SK-N-SH (cell line): ENCODE measurements at regions not wholly inside any gene's neighbourhood (a gene's known extent, or its start where the extent isn't known, plus 50 kb on each side); places are given as distances from the start of the nearest gene placed in this dataset.

Experiments used
- CTCF ChIA-PET: fragments of 300-600, 350-600 bp; formaldehyde crosslinking; extraction: SDS; loops from one replicate; lab custom pipeline; 2021; lab: Yijun Ruan, JAX
- POLR2A ChIA-PET: fragments of 350-600 bp; sonication (Branson Sonifier 250); formaldehyde crosslinking; extraction: SDS; loops from one replicate; lab custom pipeline; 2020; ENCODE audit warnings: antibody characterized with exemption, inconsistent platforms; lab: Yijun Ruan, JAX
- DNase-seq: peaks from one replicate; pipeline ENCODE4 v3.0.0; 2012
- H2AFZ ChIP-seq: fragments of 200-600 bp; sonication (generic); 2 replicates; pipeline ENCODE4 v1.8.1; 2016; ENCODE audit warnings: antibody characterized with exemption, mild to moderate bottlenecking, low read depth
- H3F3A ChIP-seq: fragments of 200-600 bp; sonication (generic); replicated peaks from 2 replicates; pipeline ENCODE3; 2016; ENCODE audit warnings: antibody characterized with exemption, mild to moderate bottlenecking; ENCODE audit not compliant: insufficient read depth
- H3K27ac ChIP-seq, 2 experiments: fragments of 200-500 bp in 1 of 2; fragments of 200-600 bp in 1 of 2; sonication (Bioruptor generic) in 1 of 2; sonication (generic), shearing (Covaris generic) in 1 of 2; 2 replicates each; pipeline versions ENCODE4 v1.5.1 to v1.6.1; 2014 to 2016; ENCODE audit warnings: low read depth in 2 of 2, inconsistent platforms in 1 of 2, low read length in 1 of 2, mild to moderate bottlenecking in 1 of 2, mixed read lengths in 1 of 2
- H3K27me3 ChIP-seq: fragments of 200-600 bp; sonication (generic), shearing (Covaris generic); 2 replicates; pipeline ENCODE4 v1.6.1; 2016; ENCODE audit warnings: mixed run types; ENCODE audit not compliant: insufficient read depth
- H3K36me3 ChIP-seq, 2 experiments: fragments of 200-500 bp in 1 of 2; fragments of 200-600 bp in 1 of 2; sonication (Bioruptor generic) in 1 of 2; sonication (generic) in 1 of 2; replicated peaks in 1 of 2; 2 replicates each; pipeline versions ENCODE3 to v1.5.1; 2014 to 2016; ENCODE audit warnings: low read length in 1 of 2, mild to moderate bottlenecking in 1 of 2; ENCODE audit not compliant: insufficient read depth in 2 of 2, control insufficient read depth in 1 of 2
- H3K4me1 ChIP-seq, 2 experiments: fragments of 200-500 bp in 1 of 2; fragments of 200-600 bp in 1 of 2; sonication (Bioruptor generic) in 1 of 2; sonication (generic), shearing (Covaris generic) in 1 of 2; 2 replicates each; pipeline versions ENCODE4 v1.5.1 to v1.6.1; 2014 to 2016; ENCODE audit warnings: low read depth in 1 of 2, low read length in 1 of 2, mixed run types in 1 of 2; ENCODE audit not compliant: insufficient read depth in 2 of 2, control insufficient read depth in 1 of 2
- H3K4me2 ChIP-seq: fragments of 200-600 bp; sonication (generic), shearing (Covaris generic); 2 replicates; pipeline ENCODE4 v1.6.1; 2017; ENCODE audit warnings: mixed run types
- H3K4me3 ChIP-seq, 2 experiments: fragments of 200-500 bp in 1 of 2; fragments of 200-600 bp in 1 of 2; sonication (Bioruptor generic) in 1 of 2; sonication (generic), shearing (Covaris generic) in 1 of 2; 2 replicates each; pipeline versions ENCODE4 v1.5.1 to v1.8.1; 2014 to 2016; ENCODE audit warnings: low read depth in 2 of 2, inconsistent platforms in 1 of 2, low read length in 1 of 2, mild to moderate bottlenecking in 1 of 2, mixed read lengths in 1 of 2, moderate library complexity in 1 of 2
- H3K79me2 ChIP-seq: fragments of 200-600 bp; sonication (generic); 2 replicates; pipeline ENCODE4 v1.8.1; 2017; ENCODE audit warnings: mild to moderate bottlenecking; ENCODE audit not compliant: insufficient read depth
- H3K9ac ChIP-seq: fragments of 200-600 bp; sonication (generic); 2 replicates; pipeline ENCODE4 v1.6.1; 2017; ENCODE audit warnings: mixed run types
- H3K9me2 ChIP-seq: fragments of 200-600 bp; sonication (generic); 2 replicates; pipeline ENCODE4 v1.6.1; 2017; ENCODE audit warnings: mixed run types
- H3K9me3 ChIP-seq: fragments of 200-600 bp; sonication (generic); 2 replicates; pipeline ENCODE4 v1.6.1; 2017; ENCODE audit warnings: mixed run types, mild to moderate bottlenecking, moderate library complexity
- H4K20me1 ChIP-seq: fragments of 200-600 bp; sonication (generic); 2 replicates; pipeline ENCODE4 v1.6.1; 2017; ENCODE audit warnings: mild to moderate bottlenecking, mixed run types; ENCODE audit not compliant: insufficient read depth
- CHD2 ChIP-seq: fragments of 150-350 bp; IDR thresholded peaks from 2 replicates; pipeline ENCODE4 v1.6.1; 2018; ENCODE audit warnings: low read length; ENCODE audit not compliant: partially characterized antibody
- CTCF ChIP-seq: fragments of 200-600 bp; sonication (generic); IDR thresholded peaks from 2 replicates; pipeline ENCODE4 v1.6.1; 2017; ENCODE audit warnings: antibody characterized with exemption, mild to moderate bottlenecking, moderate library complexity
- ELF1 ChIP-seq: IDR thresholded peaks from 2 replicates; pipeline ENCODE4 v1.4.0; 2012
- FOXJ3 ChIP-seq: sonication (generic); formaldehyde crosslinking; IDR thresholded peaks from 2 replicates; pipeline ENCODE4 v1.5.1; 2020; ENCODE audit warnings: mild to moderate bottlenecking, missing genetic modification reagents
- FOXM1 ChIP-seq: IDR thresholded peaks from 2 replicates; pipeline ENCODE4 v1.4.0; 2012; ENCODE audit warnings: low read depth, mild to moderate bottlenecking
- GABPA ChIP-seq: IDR thresholded peaks from 2 replicates; pipeline ENCODE4 v1.4.0; 2012; ENCODE audit warnings: low read depth, mild to moderate bottlenecking
- GATA2 ChIP-seq: sonication (generic); formaldehyde crosslinking; IDR thresholded peaks from 2 replicates; pipeline ENCODE4 v1.5.0; 2020; ENCODE audit warnings: mild to moderate bottlenecking, missing genetic modification reagents
- JUND ChIP-seq: IDR thresholded peaks from 2 replicates; pipeline ENCODE4 v1.4.0; 2012
- NFIC ChIP-seq: IDR thresholded peaks from 2 replicates; pipeline ENCODE4 v1.4.0; 2012; ENCODE audit warnings: borderline replicate concordance
- POLR2AphosphoS5 ChIP-seq: IDR thresholded peaks from 2 replicates; pipeline ENCODE4 v1.6.1; 2012; ENCODE audit warnings: low read depth, low read length
- RAD21 ChIP-seq: IDR thresholded peaks from 2 replicates; pipeline ENCODE4 v1.6.1; 2012; ENCODE audit warnings: mild to moderate bottlenecking, low read length
- RCOR1 ChIP-seq: fragments of 150-350 bp; IDR thresholded peaks from 2 replicates; pipeline ENCODE4 v1.6.1; 2017; ENCODE audit warnings: antibody characterized with exemption, low read length
- REST ChIP-seq: IDR thresholded peaks from 2 replicates; pipeline ENCODE4 v1.6.1; 2012; ENCODE audit warnings: mild to moderate bottlenecking, low read depth, low read length, moderate library complexity
- RFX5 ChIP-seq: IDR thresholded peaks from 2 replicates; pipeline ENCODE4 v1.6.1; 2012; ENCODE audit warnings: mild to moderate bottlenecking, improper control_type of control experiment, low read length
- SMC3 ChIP-seq: IDR thresholded peaks from 2 replicates; pipeline ENCODE4 v1.6.1; 2012; ENCODE audit warnings: low read depth, low read length, improper control_type of control experiment
- TAF1 ChIP-seq: IDR thresholded peaks from 2 replicates; pipeline ENCODE4 v1.6.1; 2012; ENCODE audit warnings: low read depth, mild to moderate bottlenecking, low read length, moderate library complexity, borderline replicate concordance
- TCF12 ChIP-seq: IDR thresholded peaks from 2 replicates; pipeline ENCODE4 v1.4.0; 2012
- TEAD4 ChIP-seq: IDR thresholded peaks from 2 replicates; pipeline ENCODE4 v1.4.0; 2012; ENCODE audit warnings: mild to moderate bottlenecking, borderline replicate concordance; ENCODE audit not compliant: insufficient read depth
- WGBS: methylation state at CpG from one replicate; pipeline ENCODE4 v1.1.6; 2017; ENCODE audit warnings: low lambda C conversion rate; 5-methylcytosine and 5-hydroxymethylcytosine counted together
- TF ChIP-seq, protein P1 (sequence below): fragments of 150-350 bp; IDR thresholded peaks from 2 replicates; pipeline ENCODE4 v1.6.1; 2017; ENCODE audit warnings: antibody characterized with exemption, low read length, low read depth, borderline replicate concordance
- TF ChIP-seq, protein P2 (sequence below): IDR thresholded peaks from 2 replicates; pipeline ENCODE4 v1.4.0; 2012; ENCODE audit warnings: low read depth

- no peak for TF ChIP-seq RFX5
- TF ChIP-seq JUND: no peak
- TF ChIP-seq FOXJ3 (CRISPR knock-in tag): no peak
- TF ChIP-seq, all 33 proteins: peak for 0
Observed at GRCh38 chr5:163613150-163613442, 107.7 kb downstream of the MAT2B start (continued).

DNA sequence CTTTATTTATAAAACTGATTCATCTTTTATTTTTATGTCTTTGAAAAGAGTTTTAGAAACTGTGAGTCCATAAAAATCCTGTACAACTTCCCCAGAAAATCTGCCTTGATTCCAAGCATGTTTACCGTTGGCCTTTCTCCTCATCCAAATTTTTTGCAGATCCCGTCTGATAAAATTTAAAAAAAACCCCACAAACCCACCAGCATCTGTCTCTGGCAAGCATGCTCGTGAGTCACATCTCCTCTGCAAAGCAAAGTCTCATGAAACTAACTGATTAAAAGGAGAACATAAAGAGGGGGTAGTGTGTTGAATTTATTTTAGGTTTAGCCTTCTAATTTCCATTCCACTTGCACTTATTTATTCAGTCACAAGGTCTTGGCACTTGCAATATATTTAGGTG is 109.4 kb downstream of the MAT2B start:
- Histone ChIP-seq H3K27me3 (no peaks in the 10 kb centered on the region), H4K20me1 (no peaks in the 10 kb centered on the region), H3K9me2 (no peaks in the 10 kb centered on the region), H3K36me3 (no peaks in the 10 kb centered on the region), H3K4me1 (peaks cover 0 to 8% of the 10 kb centered on the region in 2 experiments; a peak in 1 of 4 replicates), H3K4me2 (no peak overlapping the region), H3F3A (no peaks in the 10 kb centered on the region), H3K79me2 (no peaks in the 10 kb centered on the region), H3K4me3 (no peak overlapping the region), H3K9ac (no peak overlapping the region)
- 9% methylated on average over 3 of the region's 3 CpGs for WGBS
- CTCF ChIA-PET: interaction anchor here (0.9 kb wide), 1 partner anchor 9 kb away, joined by 3 read pairs; no protein-coding TSS in a partner anchor
- POLR2A ChIA-PET: no interaction called here
- TF ChIP-seq TAF1 (no peak), TEAD4 (no peak), FOXM1 (no peak), GATA2 (CRISPR knock-in tag) (no peak), SMC3 (no peak), TCF12 (no peak), GABPA (no peak), CHD2 (no peak), JUND (no peak), RFX5 (no peak), RAD21 (no peak)
- TF ChIP-seq, all 33 proteins: peak for 0
- no peak overlapping the region for H3K27ac ChIP-seq
- H3K9me3 ChIP-seq: no peaks in the 10 kb centered on the region
- H2AFZ ChIP-seq: no peak overlapping the region
- DNase-seq: no peak

DNA sequence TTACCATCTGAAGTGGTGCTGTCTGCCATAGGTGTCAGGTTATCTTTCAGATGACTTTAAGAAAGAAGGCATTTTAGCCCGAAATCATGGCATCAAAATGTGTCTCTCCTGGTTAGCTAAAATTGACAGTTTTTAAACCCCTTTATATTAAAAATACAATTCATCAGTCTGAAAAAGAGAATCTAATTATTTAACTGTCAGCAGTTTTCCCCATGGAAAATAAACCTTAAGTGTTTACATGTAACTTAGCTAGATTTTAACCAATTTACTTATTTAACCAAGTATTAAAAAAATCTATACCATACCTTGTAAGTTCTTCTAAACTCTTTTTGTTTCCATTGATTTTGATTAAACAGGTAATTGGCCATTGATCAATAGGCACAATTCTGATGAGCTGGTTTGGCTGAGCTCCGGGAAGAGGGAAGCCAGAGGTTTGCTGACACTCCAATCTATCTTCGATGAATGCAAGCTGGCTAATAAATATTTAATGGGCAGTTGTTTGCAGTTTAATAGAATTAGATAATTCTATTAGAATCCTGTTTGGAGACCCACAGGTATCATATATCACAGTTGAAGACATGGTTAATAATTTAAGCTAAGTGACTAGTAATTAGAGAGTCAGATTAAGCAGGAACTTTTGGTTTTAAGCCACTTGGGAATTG is 114.0 kb downstream of the MAT2B start:
- Histone ChIP-seq H3K4me1 (no peaks in the 10 kb centered on the region), H3K9ac (no peak overlapping the region), H3K9me2 (no peaks in the 10 kb centered on the region), H3K27ac (no peak overlapping the region), H3F3A (no peaks in the 10 kb centered on the region), H3K36me3 (no peaks in the 10 kb centered on the region), H3K27me3 (no peaks in the 10 kb centered on the region), H4K20me1 (no peaks in the 10 kb centered on the region), H3K4me2 (no peak overlapping the region), H3K79me2 (no peaks in the 10 kb centered on the region), H3K4me3 (no peak overlapping the region), H2AFZ (no peak overlapping the region), H3K9me3 (no peaks in the 10 kb centered on the region)
- CTCF ChIA-PET: interaction anchor here (1.0 kb wide), 1 partner anchor 15 kb away, joined by 4 read pairs; no protein-coding TSS in a partner anchor
- TF ChIP-seq RCOR1 (no peak), RAD21 (no peak), TAF1 (no peak), CHD2 (no peak), REST (no peak), ELF1 (no peak), POLR2AphosphoS5 (no peak), NFIC (no peak), CTCF (no peak), FOXM1 (no peak), TEAD4 (no peak)
- TF ChIP-seq, protein P1, sequence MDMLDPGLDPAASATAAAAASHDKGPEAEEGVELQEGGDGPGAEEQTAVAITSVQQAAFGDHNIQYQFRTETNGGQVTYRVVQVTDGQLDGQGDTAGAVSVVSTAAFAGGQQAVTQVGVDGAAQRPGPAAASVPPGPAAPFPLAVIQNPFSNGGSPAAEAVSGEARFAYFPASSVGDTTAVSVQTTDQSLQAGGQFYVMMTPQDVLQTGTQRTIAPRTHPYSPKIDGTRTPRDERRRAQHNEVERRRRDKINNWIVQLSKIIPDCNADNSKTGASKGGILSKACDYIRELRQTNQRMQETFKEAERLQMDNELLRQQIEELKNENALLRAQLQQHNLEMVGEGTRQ: no peak
- TF ChIP-seq, protein P2, sequence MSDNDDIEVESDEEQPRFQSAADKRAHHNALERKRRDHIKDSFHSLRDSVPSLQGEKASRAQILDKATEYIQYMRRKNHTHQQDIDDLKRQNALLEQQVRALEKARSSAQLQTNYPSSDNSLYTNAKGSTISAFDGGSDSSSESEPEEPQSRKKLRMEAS: no peak
- no peak for DNase-seq
- 36% methylated on average over 3 of the region's 3 CpGs for WGBS
- POLR2A ChIA-PET: no interaction called here
